ENCODE measurements at regions not wholly inside any gene's neighbourhood (a gene's known extent, or its start where the extent isn't known, plus 50 kb on each side); places are given as distances from the start of the nearest gene placed in this dataset.

GRCh38 chr15:61503383-61503969 lies 274.4 kb upstream of the RORA start:
- Histone ChIP-seq H3K4me1 (ENCODE audit: insufficient read depth, low read length) (peaks cover 3% of the 10 kb centered on the region; the same call in 1 of the 2 replicates), H2BK15ac (ENCODE audit: low read depth, low read length) (no peak overlapping the region), H4K8ac (replicated peaks; ENCODE audit: insufficient read length, low read depth, low read length) (no peak overlapping the region), H4K20me1 (ENCODE audit: control insufficient read depth, insufficient read depth, insufficient read length) (no peaks in the 10 kb centered on the region), H3K9ac (ENCODE audit: extremely low read depth, insufficient read length, low read length) (no peak overlapping the region), H3K23me2 (ENCODE audit: insufficient read length, low read depth, low read length, poor library complexity, severe bottlenecking) (no peaks in the 10 kb centered on the region), H4K91ac (ENCODE audit: insufficient read length, low read depth, low read length) (no peak overlapping the region), H3K79me1 (ENCODE audit: insufficient read depth, low read depth, low read length, poor library complexity, severe bottlenecking) (no peaks in the 10 kb centered on the region), H2BK5ac (ENCODE audit: insufficient read length, low read length) (no peak overlapping the region), H2AK5ac (ENCODE audit: insufficient read length, low read length) (no peak overlapping the region), H2BK12ac (ENCODE audit: insufficient read length, low read depth, low read length) (no peak overlapping the region), H3K14ac (ENCODE audit: insufficient read depth, low read length) (no peak overlapping the region), H3K56ac (ENCODE audit: insufficient read length, low read depth, low read length) (no peak overlapping the region), H3K4me2 (ENCODE audit: insufficient read depth, insufficient read length, low read length) (no peak overlapping the region), H2BK120ac (ENCODE audit: low read depth, low read length, poor library complexity, severe bottlenecking) (no peak overlapping the region), H3K23ac (ENCODE audit: insufficient read length, low read depth, low read length) (no peak overlapping the region), H3K27me3 (ENCODE audit: insufficient read depth, low read length) (no peaks in the 10 kb centered on the region), H3K9me3 (ENCODE audit: control insufficient read depth, low read depth, low read length) (no peaks in the 10 kb centered on the region), H2BK20ac (ENCODE audit: low read depth, low read length, poor library complexity, severe bottlenecking) (no peak overlapping the region), H3K27ac (ENCODE audit: insufficient read length, low read depth, low read length) (no peak overlapping the region), H3K79me2 (ENCODE audit: insufficient read depth, low read length) (no peaks in the 10 kb centered on the region), H2AFZ (ENCODE audit: low read length) (no peak overlapping the region), H3K18ac (ENCODE audit: insufficient read length, low read depth, low read length) (no peak overlapping the region), H3T11ph (ENCODE audit: low read length) (no peak overlapping the region), H3K4ac (ENCODE audit: low read depth, low read length) (no peak overlapping the region), H4K5ac (ENCODE audit: insufficient read length, low read depth, low read length) (no peak overlapping the region)
- TF ChIP-seq, protein P1, sequence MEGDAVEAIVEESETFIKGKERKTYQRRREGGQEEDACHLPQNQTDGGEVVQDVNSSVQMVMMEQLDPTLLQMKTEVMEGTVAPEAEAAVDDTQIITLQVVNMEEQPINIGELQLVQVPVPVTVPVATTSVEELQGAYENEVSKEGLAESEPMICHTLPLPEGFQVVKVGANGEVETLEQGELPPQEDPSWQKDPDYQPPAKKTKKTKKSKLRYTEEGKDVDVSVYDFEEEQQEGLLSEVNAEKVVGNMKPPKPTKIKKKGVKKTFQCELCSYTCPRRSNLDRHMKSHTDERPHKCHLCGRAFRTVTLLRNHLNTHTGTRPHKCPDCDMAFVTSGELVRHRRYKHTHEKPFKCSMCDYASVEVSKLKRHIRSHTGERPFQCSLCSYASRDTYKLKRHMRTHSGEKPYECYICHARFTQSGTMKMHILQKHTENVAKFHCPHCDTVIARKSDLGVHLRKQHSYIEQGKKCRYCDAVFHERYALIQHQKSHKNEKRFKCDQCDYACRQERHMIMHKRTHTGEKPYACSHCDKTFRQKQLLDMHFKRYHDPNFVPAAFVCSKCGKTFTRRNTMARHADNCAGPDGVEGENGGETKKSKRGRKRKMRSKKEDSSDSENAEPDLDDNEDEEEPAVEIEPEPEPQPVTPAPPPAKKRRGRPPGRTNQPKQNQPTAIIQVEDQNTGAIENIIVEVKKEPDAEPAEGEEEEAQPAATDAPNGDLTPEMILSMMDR (conservative IDR thresholded peaks at IDR 0.05): no peak
- Mint-ChIP-seq H3K9me3 (no peaks in the 10 kb centered on the region), H3K27me3 (ENCODE audit: low read depth) (no peaks in the 10 kb centered on the region), H3K4me3 (no peak overlapping the region), H3K4me1 (peaks cover 19 to 21% of the 10 kb centered on the region in 2 experiments), H3K36me3 (ENCODE audit: insufficient read depth in 1 of 3, low read depth in 3 of 3) (no peaks in the 10 kb centered on the region), H3K27ac (no peak overlapping the region; a peak in 1 of 7 replicates)
- DNase-seq: no peak
